WERI-Rb-1 (cell line): ENCODE measurements at regions not wholly inside any gene's neighbourhood (a gene's known extent, or its start where the extent isn't known, plus 50 kb on each side); places are given as distances from the start of the nearest gene placed in this dataset.

Experiments
- DNase-seq: peaks from one replicate; pipeline ENCODE4 v3.0.0-alpha.2; 2020
- H3K27ac ChIP-seq: fragments of 250-450 bp; sonication (Bioruptor Pico); 2 replicates; pipeline ENCODE4 v1.5.1; 2020; ENCODE audit warnings: mild to moderate bottlenecking, moderate library complexity
- H3K27me3 ChIP-seq: fragments of 250-450 bp; sonication (Bioruptor Pico); 2 replicates; pipeline ENCODE4 v1.5.1; 2021; ENCODE audit warnings: mild to moderate bottlenecking, low read depth, moderate library complexity; ENCODE audit not compliant: insufficient read depth, severe bottlenecking
- H3K36me3 ChIP-seq: fragments of 250-450 bp; sonication (Bioruptor Pico); 2 replicates; pipeline ENCODE4 v1.5.1; 2020; ENCODE audit warnings: mild to moderate bottlenecking, moderate library complexity
- H3K4me3 ChIP-seq: 2 replicates; pipeline ENCODE4 v1.5.1; 2011; ENCODE audit warnings: low read depth, mild to moderate bottlenecking, control low read depth, low read length
- H3K9me3 ChIP-seq: fragments of 250-450 bp; sonication (Bioruptor Pico); 2 replicates; pipeline ENCODE4 v1.5.1; 2021; ENCODE audit warnings: mild to moderate bottlenecking, moderate library complexity; ENCODE audit not compliant: severe bottlenecking
- TF ChIP-seq, protein P1 (sequence below): IDR thresholded peaks from 2 replicates; pipeline ENCODE4 v1.5.1; 2011; ENCODE audit warnings: low read depth, mild to moderate bottlenecking, control low read depth, inconsistent platforms, low read length

DNA sequence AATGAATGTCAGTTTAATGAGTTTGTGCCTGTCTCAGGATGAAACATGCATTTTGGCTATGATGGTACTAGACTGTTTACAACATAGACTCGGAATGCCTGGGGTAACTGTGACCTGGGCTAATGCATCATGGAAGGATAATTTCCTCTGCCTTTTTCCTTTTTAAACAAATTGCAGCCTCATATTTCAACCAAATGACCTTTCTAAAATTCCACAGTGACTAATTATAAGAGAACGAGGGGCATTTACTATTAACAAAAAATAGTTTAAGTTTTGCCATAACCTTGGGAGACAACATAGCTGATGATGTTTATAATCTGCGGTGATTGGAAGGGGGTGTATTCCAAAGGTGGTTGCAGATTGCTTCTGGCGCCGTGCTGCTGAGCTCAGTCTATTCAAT lies 1140.5 kb downstream of the GALC start:
- H3K4me3 ChIP-seq: no peak overlapping the region
- no peak overlapping the region for H3K27ac ChIP-seq
- no peaks in the 10 kb centered on the region for H3K27me3 ChIP-seq
- DNase-seq: no peak
- no peaks in the 10 kb centered on the region for H3K36me3 ChIP-seq
- no peaks in the 10 kb centered on the region for H3K9me3 ChIP-seq
- TF ChIP-seq, protein P1, sequence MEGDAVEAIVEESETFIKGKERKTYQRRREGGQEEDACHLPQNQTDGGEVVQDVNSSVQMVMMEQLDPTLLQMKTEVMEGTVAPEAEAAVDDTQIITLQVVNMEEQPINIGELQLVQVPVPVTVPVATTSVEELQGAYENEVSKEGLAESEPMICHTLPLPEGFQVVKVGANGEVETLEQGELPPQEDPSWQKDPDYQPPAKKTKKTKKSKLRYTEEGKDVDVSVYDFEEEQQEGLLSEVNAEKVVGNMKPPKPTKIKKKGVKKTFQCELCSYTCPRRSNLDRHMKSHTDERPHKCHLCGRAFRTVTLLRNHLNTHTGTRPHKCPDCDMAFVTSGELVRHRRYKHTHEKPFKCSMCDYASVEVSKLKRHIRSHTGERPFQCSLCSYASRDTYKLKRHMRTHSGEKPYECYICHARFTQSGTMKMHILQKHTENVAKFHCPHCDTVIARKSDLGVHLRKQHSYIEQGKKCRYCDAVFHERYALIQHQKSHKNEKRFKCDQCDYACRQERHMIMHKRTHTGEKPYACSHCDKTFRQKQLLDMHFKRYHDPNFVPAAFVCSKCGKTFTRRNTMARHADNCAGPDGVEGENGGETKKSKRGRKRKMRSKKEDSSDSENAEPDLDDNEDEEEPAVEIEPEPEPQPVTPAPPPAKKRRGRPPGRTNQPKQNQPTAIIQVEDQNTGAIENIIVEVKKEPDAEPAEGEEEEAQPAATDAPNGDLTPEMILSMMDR: no peak

DNA sequence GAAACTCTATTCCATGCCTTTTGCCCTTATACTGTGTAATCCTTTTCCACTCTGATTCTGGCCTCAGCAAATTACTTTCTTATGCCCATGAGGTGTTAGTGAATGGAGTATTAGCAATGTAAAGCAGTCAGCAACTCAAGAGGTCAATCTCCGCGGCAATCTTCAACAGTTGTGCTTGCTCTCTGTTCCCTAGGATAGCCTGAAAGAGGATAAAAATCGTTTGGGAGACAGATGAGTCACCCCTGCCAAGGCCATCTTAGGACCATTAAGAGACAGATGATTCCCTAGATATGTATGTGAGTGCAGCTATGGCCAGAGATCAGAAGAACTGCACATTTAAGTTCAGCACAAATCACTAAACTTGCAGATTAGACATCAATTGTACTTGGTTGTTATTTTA lies 1145.8 kb downstream of the GALC start:
- Histone ChIP-seq H3K4me3 (no peak overlapping the region), H3K27me3 (no peaks in the 10 kb centered on the region), H3K27ac (no peak overlapping the region), H3K36me3 (no peaks in the 10 kb centered on the region), H3K9me3 (no peaks in the 10 kb centered on the region)
- TF ChIP-seq, protein P1: no peak
- DNase-seq: no peak

DNA sequence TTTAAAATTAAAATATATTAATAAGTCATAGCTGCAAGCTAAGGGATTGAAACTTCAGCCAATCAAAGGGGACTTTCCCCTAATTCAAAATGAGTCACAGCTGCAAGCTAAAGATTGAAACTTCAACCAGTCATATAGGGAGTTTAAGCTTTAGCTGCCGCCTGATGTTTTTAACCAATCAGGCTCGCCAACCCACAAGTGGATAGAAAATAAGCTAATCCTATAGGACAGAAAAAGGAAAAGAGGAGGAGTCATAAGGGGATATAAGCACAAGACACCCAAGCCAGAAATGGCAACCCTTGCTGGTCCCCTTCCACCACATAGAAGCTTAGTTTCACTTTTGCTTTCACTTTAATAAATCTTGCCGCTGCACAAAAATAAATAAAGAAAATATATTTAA lies 1154.6 kb downstream of the GALC start:
- H3K27ac ChIP-seq: no peak overlapping the region
- DNase-seq: no peak
- TF ChIP-seq, protein P1: no peak
- no peaks in the 10 kb centered on the region for H3K36me3 ChIP-seq
- H3K9me3 ChIP-seq: no peaks in the 10 kb centered on the region
- H3K4me3 ChIP-seq: no peak overlapping the region
- H3K27me3 ChIP-seq: no peaks in the 10 kb centered on the region

DNA sequence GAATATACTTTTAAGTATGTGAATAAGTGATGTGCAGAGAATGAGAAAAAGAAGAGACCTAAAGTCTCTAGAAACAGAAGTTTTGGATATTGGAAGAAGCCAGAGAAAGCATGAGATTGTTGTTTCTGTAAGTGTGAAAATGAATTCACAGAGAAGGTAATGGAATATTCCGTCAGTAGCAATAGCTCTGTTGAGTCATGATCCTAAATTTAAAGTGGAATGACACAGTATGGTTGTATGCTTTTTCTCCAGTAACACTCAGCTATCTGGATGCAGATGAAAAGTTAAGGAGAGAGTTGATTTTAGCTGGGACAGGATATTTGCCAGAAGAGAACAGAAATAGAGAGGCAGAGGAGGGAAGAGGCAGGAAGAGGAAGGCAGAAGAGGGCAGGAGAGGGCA lies 1166.3 kb downstream of the GALC start:
- DNase-seq: no peak
- TF ChIP-seq, protein P1: no peak
- no peaks in the 10 kb centered on the region for H3K27me3 ChIP-seq

DNA sequence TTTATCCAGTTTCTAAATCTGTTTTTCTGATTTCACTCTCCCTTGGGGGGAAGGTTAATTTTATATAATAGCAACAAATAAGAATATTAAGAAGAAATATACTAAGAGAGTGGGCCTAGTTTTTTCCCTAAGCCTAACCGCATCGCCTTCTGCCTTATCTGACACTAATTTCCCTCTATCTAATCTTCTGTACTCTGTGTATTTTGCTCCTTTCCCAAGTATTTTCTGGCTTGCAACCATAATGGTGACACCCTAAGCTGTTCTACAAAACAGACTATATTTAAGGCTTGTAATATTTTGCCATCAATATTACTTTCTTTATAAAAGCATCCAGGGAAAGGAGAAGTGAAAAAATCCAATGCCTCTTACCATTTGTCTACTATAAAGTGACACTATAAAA lies 1168.8 kb downstream of the GALC start:
- H3K9me3 ChIP-seq: no peaks in the 10 kb centered on the region
- H3K36me3 ChIP-seq: no peaks in the 10 kb centered on the region
- H3K4me3 ChIP-seq: no peak overlapping the region
- H3K27me3 ChIP-seq: no peaks in the 10 kb centered on the region
- H3K27ac ChIP-seq: no peak overlapping the region
- DNase-seq: no peak
- TF ChIP-seq, protein P1: no peak

More for the DNA sequence above, 1166.3 kb downstream of the GALC start:
- no peak overlapping the region for H3K4me3 ChIP-seq
- H3K36me3 ChIP-seq: no peaks in the 10 kb centered on the region
- H3K9me3 ChIP-seq: no peaks in the 10 kb centered on the region
- H3K27ac ChIP-seq: no peak overlapping the region

DNA sequence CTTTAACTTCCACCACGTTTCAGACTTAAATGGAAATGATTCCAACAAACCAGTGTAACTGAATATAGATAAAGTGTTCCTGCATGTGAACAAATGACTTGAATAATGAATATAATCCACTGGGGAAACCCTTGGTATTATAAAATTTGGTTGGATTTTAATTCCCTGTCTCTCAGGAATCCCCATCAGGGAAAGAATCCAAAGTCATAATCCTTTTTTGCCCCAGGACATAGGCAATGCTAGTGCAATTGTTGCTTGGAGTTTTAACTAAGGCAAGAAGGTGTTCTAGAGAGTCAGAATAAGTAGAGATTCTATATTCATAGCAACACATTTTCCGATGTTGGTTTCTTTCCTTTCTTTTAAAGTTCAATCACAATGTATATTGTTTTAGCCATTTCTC lies 1169.4 kb downstream of the GALC start:
- DNase-seq: no peak
- H3K27me3 ChIP-seq: no peaks in the 10 kb centered on the region
- H3K9me3 ChIP-seq: no peaks in the 10 kb centered on the region
- TF ChIP-seq, protein P1: no peak
- no peak overlapping the region for H3K4me3 ChIP-seq
- H3K27ac ChIP-seq: no peak overlapping the region
- H3K36me3 ChIP-seq: no peaks in the 10 kb centered on the region
